GM21447 (cell line): ENCODE measurements at regions not wholly inside any gene's neighbourhood (a gene's known extent, or its start where the extent isn't known, plus 50 kb on each side); places are given as distances from the start of the nearest gene placed in this dataset.

Source experiments
- ATAC-seq: cut with Tn5 transposase; IDR thresholded peaks from one replicate; pipeline ENCODE4 v1.9.1; 2021; ENCODE audit not compliant: unreplicated experiment

DNA sequence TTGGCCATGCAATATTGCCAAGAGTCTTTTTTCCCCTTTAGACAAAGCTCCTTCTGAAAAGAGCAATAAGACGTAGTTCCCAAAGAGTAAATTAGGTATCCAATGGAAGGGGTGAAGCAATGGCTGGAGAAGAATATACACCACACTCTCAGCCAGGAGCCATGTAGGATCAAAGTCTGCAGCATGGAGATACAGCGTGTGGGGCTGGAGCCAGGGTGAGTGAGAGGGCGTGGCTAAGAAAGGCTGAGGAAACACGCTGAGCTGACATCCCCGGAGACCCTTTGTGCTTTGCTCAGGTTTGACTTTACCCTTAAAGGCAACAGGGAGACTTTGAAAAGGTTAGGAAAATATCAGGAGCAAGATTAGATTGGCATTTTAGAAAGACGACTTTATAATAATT, 87.1 kb upstream of the ELL2 start:
- no peak for ATAC-seq

DNA sequence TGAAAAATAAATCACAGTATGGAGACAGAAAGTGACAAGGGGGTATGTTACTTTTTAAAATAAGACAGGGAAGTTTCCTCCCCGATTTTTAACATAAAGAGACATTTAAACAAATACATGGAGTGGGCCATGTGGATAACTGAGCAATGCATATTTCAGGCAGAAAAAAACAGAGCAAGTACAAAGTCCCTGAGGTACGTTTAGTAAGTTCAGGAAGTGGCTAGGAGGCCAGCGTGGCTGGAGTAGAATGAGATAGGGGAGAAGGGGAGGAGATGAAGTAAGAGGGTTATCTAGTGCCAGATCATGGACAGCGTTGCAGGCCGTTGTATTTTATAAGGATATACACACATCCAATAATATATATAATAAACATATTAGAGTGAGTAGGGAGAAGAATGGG, 84.2 kb upstream of the ELL2 start:
- no peak for ATAC-seq

DNA sequence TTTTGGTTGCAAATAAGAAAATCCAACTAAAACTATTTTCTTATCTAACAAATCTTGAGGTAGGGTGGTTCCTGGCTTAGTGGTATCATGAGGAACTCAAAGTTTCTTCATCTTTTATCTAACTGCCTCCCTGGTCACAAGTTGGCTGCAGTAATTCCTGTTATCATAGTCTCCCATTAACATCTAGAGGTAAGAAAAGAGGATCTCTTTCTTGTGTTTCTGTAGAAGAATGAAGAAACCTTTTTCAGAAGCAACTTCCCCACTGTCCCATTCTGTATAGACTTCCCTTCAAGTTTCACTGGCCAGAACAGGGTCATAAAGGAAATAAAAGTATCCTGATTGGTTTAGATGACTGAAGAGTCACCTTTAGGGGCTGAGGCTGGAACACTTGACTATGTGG, 81.8 kb upstream of the ELL2 start:
- no peak for ATAC-seq

DNA sequence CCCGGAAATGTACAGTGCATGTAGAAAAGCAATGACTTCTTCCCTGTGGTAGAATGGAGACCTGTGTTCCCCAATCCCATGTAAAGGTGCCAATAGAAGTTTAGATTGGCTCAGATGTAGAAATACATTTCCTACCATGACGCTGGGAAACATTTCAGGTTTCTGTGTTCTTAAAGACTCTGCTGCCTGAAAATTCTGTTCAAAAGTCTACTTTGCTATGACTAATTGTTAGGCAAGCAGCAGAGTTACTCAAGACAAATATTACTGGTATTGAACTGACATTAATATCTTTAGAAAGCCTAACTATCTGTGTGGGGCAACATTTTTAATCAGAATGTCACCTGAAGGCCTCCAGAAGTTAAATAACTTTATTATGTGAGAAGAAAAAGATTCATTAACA, 75.5 kb upstream of the ELL2 start:
- no peak for ATAC-seq

DNA sequence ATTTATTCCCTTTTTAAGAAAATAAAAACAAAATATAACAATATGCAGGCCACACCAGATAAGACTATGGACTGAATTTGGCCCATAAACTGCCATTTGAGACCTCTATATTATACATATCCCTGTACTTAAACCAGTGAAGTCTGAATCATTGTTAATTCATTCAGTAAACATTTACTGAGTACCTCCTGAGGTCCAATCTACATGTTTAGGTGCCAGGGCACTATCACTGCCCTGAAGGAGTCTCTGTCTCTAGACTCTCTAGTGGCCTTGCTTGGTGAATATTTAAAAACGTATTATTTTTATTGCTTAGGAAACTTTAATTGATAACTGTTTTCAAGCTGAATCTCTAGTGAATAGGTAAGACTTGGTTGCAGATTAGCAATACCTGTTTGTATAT, 74.7 kb upstream of the ELL2 start:
- no peak for ATAC-seq

DNA sequence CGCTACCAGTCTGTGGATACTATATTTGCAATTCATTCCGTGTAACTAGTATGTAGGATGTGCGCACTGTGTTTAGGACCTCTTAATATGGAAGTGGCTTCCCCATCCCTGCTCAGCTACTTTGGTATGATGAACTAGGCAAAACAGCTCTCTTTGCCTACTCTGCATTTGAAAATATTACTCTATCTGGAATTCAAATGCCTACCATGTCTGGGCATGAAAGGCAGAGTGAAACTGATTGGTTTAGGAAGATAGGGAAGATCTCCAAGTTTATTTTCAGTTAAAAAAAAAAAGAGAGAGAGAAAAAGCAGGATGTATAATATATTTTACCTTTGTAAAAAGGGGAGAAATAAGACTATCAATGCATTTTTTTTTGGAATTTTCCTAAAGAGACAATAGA, 74.1 kb upstream of the ELL2 start:
- no peak for ATAC-seq

DNA sequence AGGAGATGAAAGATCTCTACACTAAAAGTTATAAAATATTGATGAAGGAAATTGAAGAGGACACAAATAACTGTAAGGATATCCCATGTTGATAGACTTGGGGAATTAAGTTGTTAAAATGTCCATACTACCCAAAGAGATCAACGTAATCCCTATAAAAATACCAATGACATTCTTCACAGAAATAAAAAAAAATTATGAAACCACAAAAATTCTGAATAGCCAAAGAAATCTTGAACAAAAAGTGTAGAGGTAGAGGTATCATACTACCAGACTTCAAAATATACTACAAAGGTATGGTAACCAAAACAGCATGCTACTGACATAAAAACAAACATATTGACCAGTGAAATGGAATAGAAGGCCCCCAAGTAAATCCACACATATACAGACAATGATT, 71.5 kb upstream of the ELL2 start:
- no peak for ATAC-seq

DNA sequence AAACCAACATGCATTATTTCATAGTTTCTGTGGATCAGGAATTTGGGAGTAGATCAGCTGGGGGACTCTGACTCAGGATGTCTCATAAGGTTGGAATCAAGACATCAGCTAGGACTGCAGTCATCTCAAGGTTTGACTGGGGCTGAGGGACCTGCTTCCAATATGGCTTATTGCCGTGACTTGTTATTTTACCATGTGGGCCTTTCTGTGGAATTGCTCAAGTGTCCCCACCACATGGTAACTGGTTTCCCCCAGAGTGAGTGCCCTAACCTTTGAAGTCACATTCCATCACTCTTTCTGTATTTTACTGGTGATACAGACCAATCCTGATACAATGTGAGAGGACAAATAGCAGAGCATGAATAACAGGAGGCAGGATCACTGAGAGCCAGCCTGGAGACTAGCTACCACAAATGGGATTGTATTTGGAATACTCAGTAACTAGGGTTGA, 70.2 kb upstream of the ELL2 start:
- no peak for ATAC-seq

DNA sequence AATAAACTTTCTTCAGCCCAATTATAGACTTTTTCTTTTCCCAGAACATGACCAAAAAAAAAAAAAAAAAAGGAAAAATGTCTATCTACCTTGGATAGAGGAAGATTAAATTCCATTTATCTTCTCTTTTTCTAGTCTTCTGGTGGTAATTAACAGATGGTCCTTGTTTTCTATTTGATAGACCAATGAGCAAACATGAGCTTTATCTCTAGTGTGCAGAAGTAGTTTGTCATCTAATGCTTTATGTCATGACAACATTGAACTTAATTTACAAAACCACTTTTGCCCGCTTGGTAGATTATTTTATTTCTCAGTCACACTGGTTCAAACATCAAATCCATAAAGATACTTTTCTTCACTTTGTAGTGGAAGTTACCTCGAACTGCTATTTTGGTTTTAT, 69.5 kb upstream of the ELL2 start:
- ATAC-seq, result no peak

DNA sequence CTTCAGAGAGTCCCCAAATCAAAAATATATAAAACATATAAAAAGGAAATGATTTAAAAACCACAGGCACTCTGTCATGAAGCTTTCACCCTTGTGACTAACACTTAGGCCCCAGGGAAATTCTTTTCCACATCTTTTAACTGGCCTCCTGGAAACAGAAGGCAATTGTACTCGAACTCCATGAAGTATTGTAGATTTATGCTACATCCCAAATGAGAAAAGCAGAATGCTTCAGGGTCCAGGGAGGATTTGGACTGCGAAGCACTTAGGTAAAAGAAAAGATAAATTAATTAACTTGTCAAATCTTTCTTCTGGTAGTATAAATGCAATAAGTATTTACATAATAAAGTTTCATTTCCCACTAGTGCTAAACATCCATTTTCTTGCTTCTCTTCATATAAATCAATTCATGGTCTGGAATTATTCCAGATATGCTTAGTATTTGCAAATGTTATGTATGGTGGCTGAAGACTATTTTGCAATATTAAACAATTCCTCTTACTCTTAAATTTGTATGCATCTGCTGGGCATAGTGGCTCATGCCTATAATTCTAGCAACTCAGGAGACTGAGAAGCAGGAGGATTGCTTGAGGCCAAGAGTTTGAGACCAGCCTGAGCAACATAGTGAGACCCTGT, 64.9 kb upstream of the ELL2 start:
- ATAC-seq, result no peak

DNA sequence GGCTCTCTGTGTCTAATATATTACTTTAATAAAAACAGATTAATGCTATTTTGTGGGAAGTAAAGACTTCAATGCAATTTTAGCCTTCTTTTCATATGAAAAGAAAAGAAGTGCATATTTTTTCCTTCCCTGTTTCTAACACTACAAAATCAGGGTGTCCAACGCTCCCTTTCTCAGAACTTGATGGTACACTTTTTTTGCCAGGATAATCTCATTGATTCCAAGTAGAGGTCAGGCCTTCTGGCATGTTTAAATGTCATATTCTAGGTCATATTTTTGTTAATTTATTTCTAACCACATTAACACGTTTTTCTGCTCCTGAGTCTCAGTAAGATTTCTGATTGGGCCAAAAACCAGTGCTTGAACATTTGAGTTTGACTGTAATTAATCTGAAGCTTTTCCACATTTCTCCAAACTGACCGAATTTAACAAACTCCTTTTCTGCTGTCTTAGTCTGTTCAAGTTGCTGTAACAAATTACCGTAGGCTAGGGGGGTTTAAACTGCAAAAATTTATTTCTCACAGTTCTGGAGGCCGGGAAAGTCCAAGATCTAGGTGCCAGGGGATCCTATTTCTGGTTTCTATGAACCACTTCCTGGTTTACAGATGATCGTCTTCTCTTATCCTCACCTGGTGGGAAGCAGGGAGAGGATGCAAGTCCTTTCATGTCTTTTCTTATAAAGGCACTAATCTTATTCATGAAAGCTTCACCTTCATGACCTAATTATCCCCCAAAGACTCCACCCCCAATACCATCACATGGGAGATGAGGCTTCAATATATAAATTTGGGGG, 63.2 kb upstream of the ELL2 start:
- no peak for ATAC-seq

DNA sequence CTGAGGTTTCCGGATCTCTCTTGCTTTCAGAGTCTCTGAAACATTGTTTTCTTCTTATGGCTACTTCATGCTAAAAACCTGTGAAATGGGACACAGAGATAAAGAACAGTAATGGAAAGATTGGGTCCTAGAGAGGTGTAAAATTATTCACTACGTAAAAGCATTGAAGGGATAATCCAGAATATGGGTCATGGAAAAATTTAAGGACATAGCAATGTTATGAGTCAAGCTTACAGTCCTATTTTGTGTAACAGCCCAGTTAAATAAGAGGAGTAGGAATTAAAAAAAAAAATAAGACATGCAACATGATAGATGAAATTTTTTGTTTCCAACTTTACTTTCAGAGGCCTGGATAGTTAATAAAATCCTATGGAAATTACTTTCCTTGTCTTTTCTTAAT, 61.9 kb upstream of the ELL2 start:
- ATAC-seq, result no peak

DNA sequence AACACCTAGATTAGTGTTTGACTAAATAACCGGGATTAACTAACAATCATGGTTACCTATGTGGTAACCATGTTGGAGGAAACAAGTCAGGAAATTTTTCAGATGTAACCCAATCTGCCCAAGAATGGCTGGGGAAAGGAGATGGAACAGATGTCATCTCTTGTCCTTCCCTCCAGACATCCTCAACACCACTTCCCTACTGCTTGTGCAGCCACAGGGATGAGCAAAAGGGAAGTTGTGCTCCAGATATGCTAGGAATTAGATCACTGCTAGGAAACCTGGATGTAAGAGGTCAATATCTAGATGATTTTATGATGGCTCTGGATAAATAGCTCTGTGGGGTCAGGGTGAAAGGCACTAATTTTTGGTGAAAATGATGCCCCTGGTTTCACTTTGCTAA, 61.3 kb upstream of the ELL2 start:
- no peak for ATAC-seq

DNA sequence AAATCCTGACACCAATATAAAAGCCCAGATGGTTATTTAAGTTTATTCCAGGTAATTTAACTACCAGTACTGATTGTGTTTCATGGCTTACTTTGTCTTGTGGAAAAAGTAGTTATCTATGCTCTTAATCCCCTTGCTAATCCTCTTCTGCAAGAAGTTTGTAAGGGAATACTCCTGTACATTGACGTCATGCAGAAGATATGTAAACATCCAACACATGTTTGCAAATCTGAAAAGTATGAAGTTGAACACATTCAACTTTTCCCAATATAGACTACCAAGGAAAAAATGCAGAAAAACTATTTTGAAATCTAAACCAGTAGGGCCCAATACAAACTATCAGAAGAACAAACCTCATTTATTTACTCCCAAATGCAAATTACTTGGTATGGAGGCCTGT, 56.3 kb upstream of the ELL2 start:
- ATAC-seq, result no peak

DNA sequence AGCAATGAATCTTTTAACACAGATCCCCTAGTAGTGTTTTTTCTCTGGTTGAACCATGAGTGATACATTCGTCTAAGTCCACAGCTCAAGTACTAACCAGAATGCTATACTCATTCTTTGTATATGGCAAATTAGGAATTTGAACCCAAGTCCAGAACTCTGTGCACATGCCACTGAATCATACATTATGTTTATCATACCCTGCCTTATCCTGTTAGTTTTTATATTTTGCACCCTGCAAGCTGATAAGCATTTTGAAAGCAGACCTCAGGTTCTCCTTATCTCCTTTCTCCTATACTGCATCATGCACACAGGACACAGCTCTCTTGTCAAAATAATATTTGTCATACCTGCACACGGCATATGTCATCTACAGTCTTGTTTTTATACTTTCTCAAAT, 54.6 kb upstream of the ELL2 start:
- ATAC-seq, result no peak

DNA sequence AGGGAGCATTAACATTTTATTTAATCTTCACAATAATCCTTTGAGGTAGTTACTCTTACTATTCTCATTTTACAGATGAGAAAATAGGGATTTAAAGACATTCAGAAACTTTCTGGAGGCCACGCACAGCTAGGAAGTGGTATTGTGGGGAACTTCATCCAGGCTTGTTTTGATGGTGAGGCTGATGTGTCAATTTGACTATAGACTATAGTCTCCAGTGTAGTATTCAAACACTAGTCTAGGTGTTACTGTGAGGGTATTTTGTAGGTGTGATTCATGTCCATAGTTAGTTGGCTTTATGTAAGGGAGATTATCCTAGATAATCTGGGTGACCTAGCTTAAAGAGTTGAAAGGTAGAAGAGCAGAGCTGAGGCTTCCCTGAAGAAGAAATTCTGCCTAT, 54.1 kb upstream of the ELL2 start:
- no peak for ATAC-seq

DNA sequence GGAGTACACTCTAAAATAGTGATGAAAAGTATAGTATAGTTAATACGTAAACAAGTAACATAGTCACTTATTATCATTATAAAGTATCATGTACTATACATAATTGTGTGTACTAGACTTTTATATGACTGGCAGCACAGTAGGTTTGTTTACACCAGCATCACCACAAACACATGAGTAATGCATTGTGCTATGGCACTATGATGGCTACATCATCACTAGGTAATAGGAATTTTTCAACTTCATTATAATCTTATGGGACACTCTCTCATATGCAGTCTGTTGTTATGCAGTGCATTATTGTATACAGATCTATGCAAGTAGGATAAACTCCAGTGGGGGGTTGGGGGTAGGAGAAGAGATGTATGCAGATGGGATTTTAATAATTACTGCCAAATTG, 52.7 kb upstream of the ELL2 start:
- ATAC-seq, result no peak

DNA sequence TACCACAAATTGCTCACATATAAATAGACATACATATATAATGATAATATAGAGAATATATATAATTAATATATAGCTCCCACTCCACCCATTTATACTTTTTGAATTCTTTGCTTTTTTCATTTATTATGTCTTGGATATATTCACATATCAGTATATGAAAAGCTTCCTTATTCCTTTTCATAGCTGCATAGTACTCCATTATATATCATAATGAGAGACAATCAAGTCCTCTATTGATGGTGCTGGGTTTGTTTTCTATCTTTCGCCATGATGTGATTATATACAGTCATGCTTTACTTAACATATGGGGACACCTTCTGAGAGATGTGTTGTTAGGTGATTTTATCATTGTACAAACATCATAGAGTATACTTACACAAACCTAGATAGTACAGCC, 51.6 kb upstream of the ELL2 start:
- no peak for ATAC-seq

DNA sequence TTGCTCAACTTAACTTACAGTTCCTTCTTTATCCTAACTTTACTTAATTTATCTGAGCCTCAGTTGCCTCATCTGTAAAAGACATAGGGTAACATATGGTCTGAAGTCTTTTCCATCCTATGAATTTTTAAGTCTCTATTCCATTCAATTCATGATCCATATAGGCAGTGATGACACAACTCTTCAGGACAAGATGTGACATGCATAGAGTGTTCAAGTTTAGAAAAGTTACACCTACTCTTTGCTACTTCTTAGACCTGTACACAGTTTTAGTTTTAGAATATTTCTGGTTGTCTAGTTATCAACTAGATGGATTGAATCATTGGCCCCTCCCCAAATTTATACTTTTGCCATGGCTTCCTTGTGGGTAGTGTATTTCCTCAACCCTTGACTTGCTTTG, 50.7 kb upstream of the ELL2 start:
- ATAC-seq, result no peak
